ENCODE measurements at regions not wholly inside any gene's neighbourhood (a gene's known extent, or its start where the extent isn't known, plus 50 kb on each side); places are given as distances from the start of the nearest gene placed in this dataset.

- Histone ChIP-seq H3K4me3 (ENCODE audit: low read depth in 1 of 2, low read length in 2 of 2) (no peak overlapping the region), H3K36me3 (ENCODE audit: control insufficient read depth in 2 of 2, insufficient read depth in 2 of 2, low read length in 1 of 2) (no peaks in the 10 kb centered on the region), H3K4me1 (ENCODE audit: control insufficient read depth in 2 of 2, insufficient read depth in 2 of 2, low read length in 1 of 2) (no peaks in the 10 kb centered on the region), H3K27ac (ENCODE audit: low read depth in 2 of 2, low read length in 1 of 2) (no peak overlapping the region), H3K9me3 (ENCODE audit: control insufficient read depth in 2 of 2, insufficient read depth in 1 of 2, low read depth in 1 of 2, low read length in 1 of 2) (no peaks in the 10 kb centered on the region), H3K27me3 (ENCODE audit: control insufficient read depth in 1 of 2, insufficient read depth in 2 of 2, low read length in 2 of 2) (no peaks in the 10 kb centered on the region)
- 91 to 96% methylated on average over 1 of the region's 1 CpG for WGBS, 2 donors
These were observed 54.5 kb upstream of the SETBP1 start for GRCh38 chr18:44626236-44626635.

GRCh38 chr18:44626807-44627206 is 53.9 kb upstream of the SETBP1 start:
- Histone ChIP-seq H3K27me3 (ENCODE audit: control insufficient read depth in 1 of 2, insufficient read depth in 2 of 2, low read length in 2 of 2) (no peaks in the 10 kb centered on the region), H3K4me3 (ENCODE audit: low read depth in 1 of 2, low read length in 2 of 2) (no peak overlapping the region), H3K36me3 (ENCODE audit: control insufficient read depth in 2 of 2, insufficient read depth in 2 of 2, low read length in 1 of 2) (no peaks in the 10 kb centered on the region), H3K4me1 (ENCODE audit: control insufficient read depth in 2 of 2, insufficient read depth in 2 of 2, low read length in 1 of 2) (no peaks in the 10 kb centered on the region), H3K9me3 (ENCODE audit: control insufficient read depth in 2 of 2, insufficient read depth in 1 of 2, low read depth in 1 of 2, low read length in 1 of 2) (no peaks in the 10 kb centered on the region), H3K27ac (ENCODE audit: low read depth in 2 of 2, low read length in 1 of 2) (no peak overlapping the region)
- WGBS, 2 donors, result 83 to 85% methylated on average over 2 of the region's 2 CpGs

DNA sequence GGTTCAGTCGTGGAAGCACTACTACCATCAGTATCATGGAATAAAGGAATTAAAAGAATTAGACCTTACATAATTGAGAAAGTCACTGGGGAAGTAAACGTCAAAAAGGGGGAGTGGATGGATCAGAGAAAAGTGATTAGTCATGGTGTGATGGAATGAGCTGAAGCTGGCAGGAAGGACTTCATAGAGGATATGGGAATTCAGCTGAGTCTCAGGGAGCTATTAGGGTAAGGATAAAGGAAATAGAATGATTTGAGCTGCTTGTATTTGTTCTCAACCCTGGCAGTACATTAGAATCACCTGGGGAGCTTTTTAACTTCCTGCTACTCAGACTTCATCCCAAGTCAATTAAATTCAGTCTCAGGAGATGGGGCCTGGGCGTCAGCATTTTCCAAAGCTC is 53.4 kb upstream of the SETBP1 start:
- Histone ChIP-seq H3K4me3 (ENCODE audit: low read depth in 1 of 2, low read length in 2 of 2) (no peak overlapping the region), H3K36me3 (ENCODE audit: control insufficient read depth in 2 of 2, insufficient read depth in 2 of 2, low read length in 1 of 2) (no peaks in the 10 kb centered on the region), H3K27ac (ENCODE audit: low read depth in 2 of 2, low read length in 1 of 2) (no peak overlapping the region), H3K27me3 (ENCODE audit: control insufficient read depth in 1 of 2, insufficient read depth in 2 of 2, low read length in 2 of 2) (no peaks in the 10 kb centered on the region), H3K9me3 (ENCODE audit: control insufficient read depth in 2 of 2, insufficient read depth in 1 of 2, low read depth in 1 of 2, low read length in 1 of 2) (no peaks in the 10 kb centered on the region), H3K4me1 (ENCODE audit: control insufficient read depth in 2 of 2, insufficient read depth in 2 of 2, low read length in 1 of 2) (no peaks in the 10 kb centered on the region)
- 44 to 54% methylated on average over 3 of the region's 3 CpGs for WGBS, 2 donors

- Histone ChIP-seq H3K27me3 (ENCODE audit: control insufficient read depth in 1 of 2, insufficient read depth in 2 of 2, low read length in 2 of 2) (no peaks in the 10 kb centered on the region), H3K4me1 (ENCODE audit: control insufficient read depth in 2 of 2, insufficient read depth in 2 of 2, low read length in 1 of 2) (no peaks in the 10 kb centered on the region), H3K9me3 (ENCODE audit: control insufficient read depth in 2 of 2, insufficient read depth in 1 of 2, low read depth in 1 of 2, low read length in 1 of 2) (no peaks in the 10 kb centered on the region), H3K4me3 (ENCODE audit: low read depth in 1 of 2, low read length in 2 of 2) (no peak overlapping the region), H3K36me3 (ENCODE audit: control insufficient read depth in 2 of 2, insufficient read depth in 2 of 2, low read length in 1 of 2) (no peaks in the 10 kb centered on the region), H3K27ac (ENCODE audit: low read depth in 2 of 2, low read length in 1 of 2) (no peak overlapping the region)
- WGBS, 2 donors, result 62 to 64% methylated on average over 1 of the region's 1 CpG
These were observed 51.3 kb upstream of the SETBP1 start for GRCh38 chr18:44629406-44629805.

- Histone ChIP-seq H3K4me1 (ENCODE audit: control insufficient read depth in 2 of 2, insufficient read depth in 2 of 2, low read length in 1 of 2) (no peaks in the 10 kb centered on the region), H3K9me3 (ENCODE audit: control insufficient read depth in 2 of 2, insufficient read depth in 1 of 2, low read depth in 1 of 2, low read length in 1 of 2) (no peaks in the 10 kb centered on the region), H3K27me3 (ENCODE audit: control insufficient read depth in 1 of 2, insufficient read depth in 2 of 2, low read length in 2 of 2) (no peaks in the 10 kb centered on the region), H3K36me3 (ENCODE audit: control insufficient read depth in 2 of 2, insufficient read depth in 2 of 2, low read length in 1 of 2) (no peaks in the 10 kb centered on the region), H3K27ac (ENCODE audit: low read depth in 2 of 2, low read length in 1 of 2) (no peak overlapping the region), H3K4me3 (ENCODE audit: low read depth in 1 of 2, low read length in 2 of 2) (no peak overlapping the region)
- 54 to 63% methylated on average over 2 of the region's 2 CpGs for WGBS, 2 donors
These were observed 50.6 kb upstream of the SETBP1 start for GRCh38 chr18:44630118-44630517.
